GM19372 (cell line): ENCODE measurements at regions not wholly inside any gene's neighbourhood (a gene's known extent, or its start where the extent isn't known, plus 50 kb on each side); places are given as distances from the start of the nearest gene placed in this dataset.

Source experiments
- ATAC-seq: cut with Tn5 transposase; IDR thresholded peaks from one replicate; pipeline ENCODE4 v1.9.1; 2021; ENCODE audit warnings: mild to moderate bottlenecking, low read depth, moderate library complexity; ENCODE audit not compliant: unreplicated experiment

DNA sequence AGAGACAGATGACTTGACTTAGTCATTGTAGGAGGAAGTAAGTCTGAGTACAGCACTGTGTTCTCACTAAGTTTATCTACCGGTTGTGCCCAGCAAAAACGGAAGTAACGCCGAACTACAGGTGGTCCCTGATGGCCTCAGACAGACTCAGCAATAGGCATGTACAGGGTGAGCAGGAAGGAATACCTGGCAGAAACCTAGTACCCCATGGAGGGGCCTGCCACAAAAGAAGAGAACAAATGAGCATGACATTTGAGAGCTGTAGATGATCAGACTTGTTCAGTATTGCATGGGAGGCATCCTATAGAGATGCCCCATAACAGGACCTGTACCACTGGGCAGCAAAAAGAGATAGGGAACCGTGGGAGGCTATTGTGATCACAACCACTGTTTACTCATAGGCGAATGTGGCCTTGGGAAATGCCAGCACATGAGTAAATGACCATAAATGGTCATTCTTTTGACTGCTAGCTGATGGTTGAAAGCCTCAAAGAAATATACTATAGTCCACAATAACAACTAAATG, 106.4 kb upstream of the TAB2 start:
- peak; percentile 58 for ATAC-seq

DNA sequence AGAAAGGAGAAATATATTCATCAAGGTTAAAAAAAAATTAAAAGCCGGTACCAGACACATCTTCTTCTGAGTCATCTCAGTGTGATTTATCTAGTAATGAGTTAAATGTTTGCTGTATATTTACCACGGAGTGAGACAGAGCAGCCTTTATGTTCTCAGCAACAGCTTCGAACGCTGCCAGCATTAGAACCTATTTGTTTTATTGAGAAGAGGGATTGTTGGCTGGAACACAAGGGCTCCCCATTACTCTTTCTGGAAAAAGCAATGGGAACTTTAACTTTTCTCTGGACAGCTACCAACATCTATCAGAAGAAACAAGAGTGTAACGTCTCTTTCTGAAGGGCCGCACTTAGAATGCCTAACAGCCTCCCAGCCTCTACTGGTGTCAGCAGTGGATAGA, 105.3 kb upstream of the TAB2 start:
- ATAC-seq: no peak

DNA sequence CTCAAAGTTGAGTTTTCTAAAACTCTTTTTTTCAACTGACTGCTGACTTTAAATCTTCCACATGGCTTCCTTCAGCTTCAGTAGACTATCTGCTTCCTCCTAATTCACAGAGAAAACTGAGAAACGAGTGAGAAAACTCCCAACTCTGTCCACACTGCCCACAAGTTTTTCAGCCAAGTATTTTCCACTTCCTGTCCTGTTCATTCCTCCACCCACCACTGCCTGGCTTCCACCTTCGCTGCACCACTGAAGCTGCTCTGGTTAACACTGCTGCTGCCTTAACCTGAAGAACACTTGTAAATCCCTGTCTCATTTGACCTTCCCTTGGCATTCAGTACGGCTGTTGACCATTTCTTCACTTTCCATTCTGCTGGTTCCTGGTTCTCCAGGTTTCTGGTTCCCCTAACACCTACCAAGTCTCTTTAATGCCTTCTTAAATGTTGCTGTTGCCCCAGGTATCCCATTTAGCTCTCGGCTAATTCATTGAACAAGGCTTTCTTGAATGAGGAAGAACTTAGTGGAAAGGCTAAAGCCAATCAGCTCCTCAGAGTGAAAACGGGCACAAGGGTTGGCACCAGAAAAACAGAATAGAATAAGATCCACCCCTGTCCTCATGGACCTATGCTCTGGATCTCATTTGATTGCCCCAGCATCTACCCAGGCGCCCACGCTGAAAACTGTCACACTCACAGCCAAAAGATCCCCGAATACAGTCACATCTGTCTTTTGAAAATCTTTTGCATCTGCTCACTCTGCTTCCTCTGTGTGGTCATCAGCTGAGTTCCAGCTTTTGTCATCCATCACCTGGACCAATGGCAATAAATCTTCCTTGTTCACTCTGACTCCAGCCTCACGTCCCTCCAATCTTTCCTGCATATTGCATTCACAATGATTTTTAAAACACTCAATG, 104.4 kb upstream of the TAB2 start:
- ATAC-seq: no peak

DNA sequence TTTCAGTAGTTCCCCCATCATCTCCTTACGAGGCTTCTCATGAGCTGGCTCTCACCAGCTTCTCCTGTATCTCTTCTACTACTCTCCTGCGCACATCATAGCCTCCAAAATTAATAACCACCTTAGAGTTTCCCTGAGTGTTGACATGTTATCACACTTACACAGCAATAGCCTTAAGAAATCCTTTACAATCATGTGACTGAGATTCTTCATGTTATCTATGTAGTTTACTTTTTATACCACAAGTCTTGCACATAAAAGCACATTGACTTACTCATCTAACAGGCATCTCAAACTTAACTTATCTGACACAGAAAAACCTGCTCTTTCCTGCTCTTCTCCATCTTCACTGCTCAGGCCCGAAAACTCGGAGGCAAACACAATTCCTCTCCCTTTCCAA, 103.7 kb upstream of the TAB2 start:
- no peak for ATAC-seq

DNA sequence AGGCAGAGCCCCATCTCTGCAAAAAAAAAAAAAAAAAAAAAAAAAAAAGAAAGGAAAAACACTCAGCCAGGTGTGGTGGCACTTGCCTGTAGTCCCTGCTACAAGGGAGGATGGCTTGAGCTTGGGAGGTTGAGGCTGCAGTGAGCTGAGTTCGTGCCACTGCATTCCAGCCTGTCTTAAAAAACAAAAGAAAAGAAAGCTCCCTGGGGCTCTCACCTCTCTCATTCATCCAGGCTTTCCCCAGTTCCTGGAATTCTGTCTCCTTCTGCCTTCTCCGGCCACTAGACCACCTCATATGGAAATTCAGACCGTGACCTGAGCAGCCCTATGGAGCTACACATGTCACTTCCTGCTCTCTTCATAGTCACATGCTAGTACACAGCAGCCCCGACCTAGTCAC, 101.1 kb upstream of the TAB2 start:
- ATAC-seq: no peak

DNA sequence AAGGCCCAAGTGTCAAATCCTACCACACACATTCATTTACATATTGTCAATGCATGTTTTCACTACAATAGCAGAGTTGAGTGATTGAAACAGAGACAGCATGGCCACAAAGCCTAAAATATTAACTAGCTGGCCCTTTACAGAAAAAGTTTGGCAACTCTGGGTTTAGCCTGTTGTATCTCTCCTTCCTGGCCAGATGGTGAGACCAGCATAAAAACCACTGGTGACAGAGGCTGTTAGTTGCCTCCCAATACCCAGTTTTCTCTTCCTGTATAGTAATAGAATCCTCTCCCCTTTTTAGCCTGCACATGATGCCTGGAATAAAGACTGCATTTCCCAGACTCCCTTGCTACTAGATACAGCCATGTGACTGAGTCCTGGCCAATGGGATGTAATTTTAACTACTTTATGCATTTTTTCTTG, 100.0 kb upstream of the TAB2 start:
- ATAC-seq: peak; percentile 48

DNA sequence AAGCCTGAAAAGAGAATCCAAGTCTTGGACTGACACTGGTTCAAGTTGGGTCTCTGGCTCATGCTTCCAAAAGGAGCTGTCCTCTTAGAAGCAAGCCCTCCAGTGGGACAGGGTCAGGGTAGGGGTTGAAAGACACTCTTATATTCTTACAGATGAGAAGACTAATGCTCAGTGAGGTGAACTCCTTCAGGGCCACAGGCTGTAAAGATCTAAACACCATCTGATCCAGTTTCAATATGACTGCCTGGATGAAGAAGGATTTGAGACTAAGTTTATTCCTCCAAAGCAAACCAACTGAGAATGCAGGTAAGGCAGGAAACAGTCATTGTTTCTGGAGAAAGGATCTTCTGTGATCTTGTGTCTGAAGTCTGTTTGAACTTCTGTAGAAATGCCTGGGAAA, 99.0 kb upstream of the TAB2 start:
- ATAC-seq: no peak

DNA sequence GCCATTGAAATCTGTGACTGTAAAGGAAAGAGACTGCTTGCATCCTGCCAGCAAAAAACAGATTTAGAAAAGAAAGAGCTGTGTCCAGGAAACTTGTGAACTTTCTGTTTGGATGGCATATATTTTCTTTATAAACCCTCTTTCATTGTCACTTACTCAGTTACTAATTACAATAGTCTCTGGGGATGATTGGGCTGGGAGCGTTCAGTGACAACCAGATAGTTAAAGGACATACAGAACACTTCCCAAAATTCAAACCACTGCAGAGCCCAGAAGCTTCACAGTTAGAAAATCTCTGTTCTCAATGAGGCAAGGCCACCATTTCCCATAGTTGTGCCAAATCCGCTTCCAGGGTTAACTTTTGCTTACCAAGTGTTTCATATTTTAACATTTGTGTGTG, 98.6 kb upstream of the TAB2 start:
- no peak for ATAC-seq

DNA sequence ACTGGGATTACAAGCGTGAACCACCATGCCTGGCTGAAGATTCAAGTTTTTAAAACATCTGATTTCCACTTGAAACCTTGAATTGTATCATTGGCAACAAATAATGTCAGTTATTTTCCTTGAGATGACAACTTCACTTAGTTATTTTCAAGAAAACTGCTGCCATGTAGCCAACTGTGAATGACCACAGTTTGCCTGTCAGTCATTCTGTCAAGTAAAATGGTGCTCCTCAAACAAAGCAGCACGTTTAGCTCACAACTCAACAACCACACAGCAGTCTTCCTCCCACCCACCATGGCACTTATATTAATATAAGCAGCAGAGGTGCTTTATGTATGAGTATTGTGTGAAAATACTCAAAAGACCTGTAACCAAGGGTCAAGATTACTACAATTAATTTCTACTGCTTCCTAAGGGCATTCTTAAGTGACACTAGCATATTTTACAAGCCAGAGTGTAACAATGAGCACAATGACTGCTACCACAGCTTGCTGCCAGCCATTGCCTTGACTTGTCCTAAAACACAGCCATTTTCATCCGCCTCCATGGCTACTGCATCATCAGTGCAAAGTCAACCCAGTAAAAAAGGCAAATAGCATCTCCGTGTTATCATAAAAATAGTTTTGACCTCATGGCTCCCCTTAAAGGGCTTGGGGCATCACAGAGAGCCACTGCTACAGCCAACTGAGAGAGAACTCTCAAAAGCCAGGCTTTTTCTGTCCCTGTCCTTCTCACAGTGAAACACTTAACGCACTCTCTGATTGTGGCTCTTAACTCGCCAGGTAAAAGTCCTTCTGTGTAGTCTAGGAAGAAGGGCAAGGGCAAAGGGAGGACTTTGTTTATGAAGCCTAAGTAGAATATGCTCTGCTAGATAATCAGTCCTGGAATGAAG, 96.4 kb upstream of the TAB2 start:
- ATAC-seq: no peak

DNA sequence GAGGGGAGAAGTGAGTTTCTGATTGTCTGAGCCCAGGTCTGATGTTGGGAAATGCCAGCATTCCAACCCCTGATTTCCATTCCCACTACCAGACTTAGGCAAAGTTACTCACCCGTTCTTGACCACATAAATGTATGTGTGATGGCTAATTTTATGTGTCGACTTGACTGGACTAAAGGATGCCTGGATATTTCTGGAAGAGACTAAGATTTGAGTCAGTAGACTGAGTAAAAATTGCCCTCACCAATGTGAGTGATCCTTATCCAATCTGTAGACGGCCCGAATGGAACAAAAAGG, 95.8 kb upstream of the TAB2 start:
- ATAC-seq: no peak

DNA sequence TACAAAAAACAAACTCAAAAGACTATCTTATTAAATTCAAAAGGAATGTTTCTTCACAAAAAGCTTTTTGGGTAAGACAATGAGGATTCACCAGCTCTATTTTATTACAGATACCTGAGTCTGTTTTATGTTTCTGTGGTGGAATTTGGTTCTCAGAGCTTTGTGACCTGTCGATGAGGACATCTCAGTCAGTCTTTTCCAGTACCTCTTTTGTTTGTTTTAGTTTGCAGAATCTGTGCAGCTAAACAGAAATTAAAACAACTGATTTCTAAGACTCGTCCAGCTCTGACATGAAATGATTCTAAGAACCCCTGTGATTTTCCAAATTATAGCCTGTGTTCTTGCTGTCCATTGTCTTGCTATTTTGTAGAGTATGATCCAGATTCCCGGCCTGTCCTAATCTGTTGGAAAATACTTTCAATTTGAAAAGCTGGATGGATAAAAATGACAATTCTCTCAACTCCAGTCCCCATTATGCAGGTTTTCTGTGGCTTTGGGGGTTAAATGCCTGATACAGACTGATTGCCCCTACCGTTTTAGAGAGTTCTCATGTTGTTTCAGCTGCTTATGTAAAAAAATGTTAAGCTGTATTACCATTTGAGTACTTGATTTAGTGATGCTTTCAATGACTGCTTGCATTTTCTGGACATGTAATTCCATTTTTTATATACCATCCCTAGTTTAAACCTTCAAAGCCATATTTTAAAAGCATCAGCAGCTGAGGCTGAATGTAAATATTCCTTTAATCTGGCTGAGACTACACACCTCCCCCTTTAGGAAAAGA, 94.2 kb upstream of the TAB2 start:
- ATAC-seq: no peak

DNA sequence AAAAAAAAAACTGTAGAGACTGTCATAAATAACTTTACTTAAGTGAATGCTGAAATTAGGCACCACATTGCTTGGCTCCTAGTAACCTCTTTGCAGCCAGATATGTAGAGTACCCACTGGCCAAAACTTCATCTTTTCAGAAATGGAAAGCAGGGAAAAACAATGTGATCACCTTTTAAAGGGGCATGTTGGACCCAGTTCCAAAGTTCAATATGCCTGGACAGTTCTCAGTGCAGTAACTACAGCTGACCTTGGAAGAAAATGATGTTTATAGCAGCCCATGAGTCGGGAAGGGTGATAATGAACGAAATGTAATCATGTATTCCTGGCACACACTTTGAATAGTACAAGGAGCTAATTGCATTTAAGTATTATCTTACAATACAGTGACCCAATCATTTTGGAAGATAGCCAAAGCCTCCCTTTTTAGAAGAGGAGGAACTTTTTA, 93.6 kb upstream of the TAB2 start:
- ATAC-seq: no peak

DNA sequence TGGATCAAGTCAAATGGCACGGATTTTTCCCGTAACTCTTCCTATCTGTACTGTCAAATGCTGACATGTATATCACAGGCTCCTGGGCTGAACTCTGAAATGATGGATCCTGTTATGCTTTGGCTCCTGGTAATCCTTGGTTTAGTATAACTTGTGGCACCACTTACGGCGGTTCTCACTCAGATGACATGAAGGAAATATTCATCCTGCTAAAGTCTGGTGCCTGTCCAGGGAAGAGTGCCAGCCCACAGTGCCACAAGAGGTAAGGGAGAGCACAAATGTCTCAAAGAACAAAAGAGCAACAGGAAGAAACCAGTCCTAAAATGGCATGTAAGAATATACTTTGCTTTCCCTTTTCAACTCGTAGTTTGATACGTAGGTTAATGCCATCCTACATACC, 93.1 kb upstream of the TAB2 start:
- no peak for ATAC-seq

DNA sequence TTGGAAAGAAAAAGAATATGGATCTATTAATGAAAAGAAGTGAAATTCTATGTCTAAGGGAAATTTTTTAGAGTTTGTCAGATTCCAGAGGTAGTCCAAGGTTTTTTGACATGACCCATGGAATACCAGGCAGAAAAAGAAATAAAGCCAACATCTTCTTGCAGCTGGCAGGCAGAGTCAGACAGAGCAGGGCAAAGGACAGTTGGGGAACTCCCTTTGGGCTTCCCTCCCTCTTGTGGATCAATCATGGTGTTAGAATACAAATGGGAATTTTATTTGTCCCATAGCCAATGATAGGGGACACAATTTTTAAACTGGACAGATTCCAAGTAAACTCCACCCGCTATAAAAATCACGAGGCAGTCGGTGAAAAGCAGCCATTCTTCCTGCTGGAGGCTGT, 92.1 kb upstream of the TAB2 start:
- no peak for ATAC-seq

DNA sequence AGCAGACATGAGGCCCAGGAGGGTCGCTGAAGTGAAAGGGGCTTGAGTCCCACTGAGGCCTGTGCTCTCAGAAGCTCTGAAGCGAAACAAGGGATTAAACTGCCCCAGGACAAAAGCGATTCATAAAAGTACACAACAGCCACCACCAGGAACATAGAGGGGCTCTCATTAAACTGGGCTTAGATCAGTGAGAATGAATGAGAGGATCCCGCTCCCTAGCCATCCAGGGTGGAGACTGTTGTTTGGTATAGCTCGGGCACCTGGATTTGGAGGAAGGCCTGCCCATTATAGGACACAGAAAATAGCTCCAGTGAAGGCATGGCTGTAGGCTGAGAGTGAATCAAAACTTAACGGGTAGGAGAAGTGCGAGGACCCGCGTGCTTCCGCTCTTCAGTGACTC, 91.6 kb upstream of the TAB2 start:
- ATAC-seq: no peak

DNA sequence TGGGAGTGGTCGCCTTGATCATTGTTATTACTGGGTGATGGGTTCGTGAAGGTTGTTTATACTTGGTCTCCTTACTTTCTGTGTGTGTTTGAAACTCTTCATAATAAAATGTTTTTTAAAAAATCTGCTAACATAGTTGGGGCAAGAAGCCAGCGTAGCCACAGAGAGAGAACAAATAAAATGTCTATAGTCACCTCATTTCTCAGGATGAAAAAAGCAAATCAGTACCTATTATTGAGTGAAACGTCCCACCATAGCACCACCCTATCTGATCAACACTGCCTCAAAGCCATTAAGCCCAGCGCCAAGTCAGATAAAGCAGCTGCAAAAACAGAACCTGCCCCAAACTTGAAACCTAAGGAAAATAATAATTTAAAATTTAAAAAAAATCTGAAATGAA, 89.7 kb upstream of the TAB2 start:
- ATAC-seq: no peak

DNA sequence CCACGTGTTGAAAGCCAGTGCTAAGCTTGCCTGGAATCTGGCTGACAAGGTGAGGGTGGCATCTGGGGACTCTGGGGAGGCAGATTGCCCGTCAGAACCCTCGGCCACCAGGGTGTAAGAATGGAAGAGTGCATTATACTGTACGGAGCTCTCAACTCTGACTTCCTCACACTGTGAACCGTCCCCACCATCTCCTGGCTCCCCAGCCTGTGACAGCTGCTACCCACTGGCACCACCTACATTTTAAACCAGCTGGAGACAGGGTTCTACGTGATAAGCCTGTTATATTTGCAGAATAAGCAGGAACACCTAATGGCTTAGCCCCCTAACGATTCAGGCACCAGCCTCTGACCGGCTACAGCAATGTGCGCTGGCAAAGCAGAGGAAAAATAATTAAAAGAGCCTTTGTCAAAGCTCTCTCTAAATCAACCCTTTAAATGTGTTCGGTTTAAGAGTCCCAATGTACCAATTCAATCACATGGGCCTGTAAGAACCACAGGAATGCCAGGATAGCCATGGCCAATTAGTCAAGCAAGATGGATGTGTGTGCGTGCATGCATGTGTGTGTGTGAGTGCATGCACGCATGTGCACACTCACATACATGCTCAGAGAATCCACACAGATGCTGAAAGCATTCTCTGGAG, 89.1 kb upstream of the TAB2 start:
- ATAC-seq: no peak

DNA sequence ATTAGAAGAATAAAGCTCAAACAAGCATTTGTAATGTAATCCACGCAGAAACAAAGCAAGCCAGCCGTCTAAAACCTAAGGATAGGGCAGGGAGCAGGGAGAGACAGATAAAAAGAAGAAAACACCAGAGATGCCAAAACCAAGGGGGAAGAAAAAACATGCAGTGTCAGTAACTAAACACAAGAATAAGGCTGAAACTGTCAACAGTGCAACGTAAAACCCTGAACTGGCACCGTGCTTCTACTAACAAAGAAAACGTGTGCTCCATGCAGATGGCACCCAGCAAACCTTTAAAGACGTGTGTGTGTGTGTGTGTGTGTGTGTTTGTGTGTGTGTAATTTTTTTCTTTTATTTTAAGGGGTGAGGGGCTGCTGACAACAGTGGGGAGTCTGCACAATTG, 88.4 kb upstream of the TAB2 start:
- no peak for ATAC-seq

DNA sequence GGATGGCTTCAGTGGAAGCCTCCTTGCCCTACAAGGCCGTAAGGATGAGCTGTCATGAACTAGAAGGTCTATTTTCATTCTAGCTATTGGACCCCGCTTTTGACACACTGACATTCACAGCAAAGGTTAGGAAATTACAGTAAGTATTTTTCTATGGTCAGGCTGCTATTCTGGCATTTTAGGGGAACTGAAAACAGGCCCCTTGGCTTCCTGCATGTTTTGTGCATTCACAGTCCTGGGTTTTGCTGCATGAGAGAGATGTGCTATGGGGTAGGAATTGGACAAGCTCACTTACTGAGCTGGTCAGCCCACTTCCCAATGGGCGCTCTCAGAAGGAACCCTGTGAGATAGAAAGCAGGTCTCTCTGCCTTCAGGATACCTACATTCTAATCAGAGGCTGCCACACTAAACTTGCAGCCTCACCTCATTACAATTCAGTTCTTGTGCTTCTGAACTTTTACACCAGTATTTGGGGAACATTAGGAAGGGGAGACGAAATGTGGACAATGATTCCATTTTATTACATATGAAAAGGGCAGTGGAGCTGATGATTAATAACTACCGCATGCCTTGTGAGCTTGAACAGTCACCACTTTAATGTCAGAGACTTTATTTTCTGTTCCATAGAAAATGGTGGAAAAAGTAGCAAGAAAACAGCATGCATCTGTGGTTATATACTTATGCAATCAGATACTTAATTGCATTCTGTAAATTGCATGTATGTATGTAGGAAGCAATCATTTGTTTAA, 86.6 kb upstream of the TAB2 start:
- no peak for ATAC-seq

DNA sequence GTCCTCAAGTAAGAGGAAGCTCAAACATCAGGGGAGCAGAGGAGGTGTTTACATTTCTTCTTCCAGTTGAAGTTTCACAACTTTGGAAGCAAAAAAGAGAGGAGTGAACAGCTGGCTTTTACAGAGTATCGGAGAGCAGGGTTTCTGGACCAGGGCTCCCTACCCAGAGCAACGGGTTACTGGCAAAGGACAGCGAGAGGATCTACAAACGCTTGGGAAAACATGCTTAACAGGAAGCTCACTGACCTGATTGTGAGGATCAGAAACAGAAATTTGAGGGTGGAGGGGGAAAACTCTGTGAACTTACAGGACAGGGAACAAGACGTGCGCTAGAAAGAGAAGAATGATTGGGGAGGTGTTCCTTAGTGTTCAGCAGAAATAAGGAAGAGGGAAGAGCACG, 85.7 kb upstream of the TAB2 start:
- no peak for ATAC-seq
